Breast epithelium (tissue), 4 donors: ENCODE measurements at regions not wholly inside any gene's neighbourhood (a gene's known extent, or its start where the extent isn't known, plus 50 kb on each side); places are given as distances from the start of the nearest gene placed in this dataset.
"Not testable (repeated sequence)": the region's sequence is repeated elsewhere in the genome, so short reads cannot be mapped to it uniquely, and the experiment has no call there.

Experiments used
- DNase-seq, 2 donors: peaks; one replicate each; pipeline ENCODE4 v3.0.0-alpha.2; 2019; ENCODE audit warnings: low spot score in 2 of 2
- H3K27ac ChIP-seq, 2 donors: fragments of 200-600 bp; sonication (generic) in 1 of 2; one replicate each; pipeline ENCODE4 v1.5.1; 2016 to 2019; ENCODE audit warnings: mild to moderate bottlenecking in 1 of 2
- H3K27me3 ChIP-seq, 2 donors: fragments of 200-600 bp; sonication (generic) in 1 of 2; one replicate each; pipeline versions ENCODE4 v1.5.1 to v1.6.0; 2017 to 2019; ENCODE audit warnings: control low read depth in 1 of 2, mild to moderate bottlenecking in 1 of 2
- H3K36me3 ChIP-seq: fragments of 200-600 bp; one replicate; pipeline ENCODE4 v1.5.1; 2019
- H3K4me1 ChIP-seq, 2 donors: fragments of 200-600 bp; sonication (generic); one replicate each; pipeline ENCODE4 v1.5.1; 2016 to 2019; ENCODE audit warnings: control low read depth in 1 of 2
- H3K4me3 ChIP-seq, 3 donors: fragments of 200-600 bp; sonication (generic); 1 replicate in 2 of 3; 2 replicates in 1 of 3; pipeline ENCODE4 v1.5.1; 2016 to 2019; ENCODE audit warnings: mild to moderate bottlenecking in 3 of 3, moderate library complexity in 2 of 3
- H3K9me3 ChIP-seq, 2 donors: fragments of 200-600 bp; sonication (generic) in 1 of 2; one replicate each; pipeline ENCODE4 v1.5.1; 2016 to 2019; ENCODE audit warnings: control low read depth in 1 of 2
- POLR2A ChIP-seq: fragments of 450-650 bp; IDR thresholded peaks from one replicate; pipeline ENCODE4 v1.6.1; 2016; ENCODE audit warnings: antibody characterized with exemption, mild to moderate bottlenecking, moderate library complexity
- POLR2AphosphoS5 ChIP-seq, 3 donors: sonication (generic); formaldehyde crosslinking; IDR thresholded peaks; one replicate each; pipeline ENCODE4 v1.6.1; 2017; ENCODE audit warnings: antibody characterized with exemption in 3 of 3
- intact Hi-C: fragments of 100-400 bp; cut with DNase I; formaldehyde crosslinking; loops from one replicate; pipeline ENCODE4 v1.15.1; 2023; ENCODE audit warnings: low total_unique reads
- TF ChIP-seq, protein P1 (sequence below), 3 donors: fragments of 450-650 bp; IDR thresholded peaks; one replicate each; pipeline ENCODE4 v1.5.1; 2016 to 2017; ENCODE audit warnings: antibody characterized with exemption in 3 of 3, mild to moderate bottlenecking in 3 of 3, moderate library complexity in 3 of 3

DNA sequence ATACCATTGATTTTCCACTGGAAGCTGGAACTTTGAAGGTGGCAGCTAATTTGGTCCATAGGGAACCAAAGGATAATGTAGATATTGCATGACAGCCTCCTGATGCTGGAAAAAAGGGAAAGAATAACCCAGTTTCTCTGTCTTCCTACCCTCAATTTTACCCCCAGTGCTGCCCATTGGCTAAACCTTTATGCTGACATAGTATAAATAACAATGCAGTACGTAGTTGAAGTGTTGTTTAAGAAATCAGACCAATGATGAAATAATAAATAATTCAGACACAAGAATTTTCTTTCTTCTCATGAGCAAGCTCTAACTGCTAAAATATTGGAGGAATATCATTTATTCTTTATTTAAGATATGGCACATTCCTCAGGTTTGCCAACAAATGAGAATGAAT lies 843.4 kb downstream of the EPHA3 start:
- intact Hi-C loops = no loop called here
- DNase-seq = no peak
- Histone ChIP-seq H3K4me3 (no peak overlapping the region), H3K27me3 (no peaks in the 10 kb centered on the region), H3K9me3 (no peaks in the 10 kb centered on the region), H3K27ac (no peak overlapping the region), H3K4me1 (no peaks in the 10 kb centered on the region), H3K36me3 (no peaks in the 10 kb centered on the region)
- no peak for TF ChIP-seq POLR2A

DNA sequence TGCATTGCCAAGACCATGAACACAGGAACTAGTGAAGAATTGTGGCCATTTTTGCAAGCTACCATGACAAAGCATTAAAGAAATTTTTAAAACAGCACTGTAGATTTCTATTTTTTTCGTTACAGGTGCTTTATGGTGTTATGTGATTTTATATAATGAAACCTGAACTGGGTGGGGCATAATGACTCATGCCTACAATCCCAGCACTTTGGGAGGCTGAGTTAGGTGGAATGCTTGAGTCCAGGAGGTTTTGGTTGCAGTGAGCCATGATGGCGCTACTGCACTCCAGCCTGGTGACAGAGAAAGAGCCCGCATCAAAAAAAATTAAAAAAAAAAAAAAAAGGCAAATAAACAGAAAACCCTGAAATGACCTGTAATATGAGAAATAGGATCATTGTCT lies 846.7 kb downstream of the EPHA3 start:
- H3K27ac ChIP-seq = no peak overlapping the region
- no peaks in the 10 kb centered on the region for H3K36me3 ChIP-seq
- intact Hi-C loops = no loop called here
- no peak for DNase-seq
- no peak overlapping the region for H3K4me3 ChIP-seq
- H3K27me3 ChIP-seq = no peaks in the 10 kb centered on the region
- no peaks in the 10 kb centered on the region for H3K4me1 ChIP-seq
- no peaks in the 10 kb centered on the region for H3K9me3 ChIP-seq
- TF ChIP-seq, protein P1, sequence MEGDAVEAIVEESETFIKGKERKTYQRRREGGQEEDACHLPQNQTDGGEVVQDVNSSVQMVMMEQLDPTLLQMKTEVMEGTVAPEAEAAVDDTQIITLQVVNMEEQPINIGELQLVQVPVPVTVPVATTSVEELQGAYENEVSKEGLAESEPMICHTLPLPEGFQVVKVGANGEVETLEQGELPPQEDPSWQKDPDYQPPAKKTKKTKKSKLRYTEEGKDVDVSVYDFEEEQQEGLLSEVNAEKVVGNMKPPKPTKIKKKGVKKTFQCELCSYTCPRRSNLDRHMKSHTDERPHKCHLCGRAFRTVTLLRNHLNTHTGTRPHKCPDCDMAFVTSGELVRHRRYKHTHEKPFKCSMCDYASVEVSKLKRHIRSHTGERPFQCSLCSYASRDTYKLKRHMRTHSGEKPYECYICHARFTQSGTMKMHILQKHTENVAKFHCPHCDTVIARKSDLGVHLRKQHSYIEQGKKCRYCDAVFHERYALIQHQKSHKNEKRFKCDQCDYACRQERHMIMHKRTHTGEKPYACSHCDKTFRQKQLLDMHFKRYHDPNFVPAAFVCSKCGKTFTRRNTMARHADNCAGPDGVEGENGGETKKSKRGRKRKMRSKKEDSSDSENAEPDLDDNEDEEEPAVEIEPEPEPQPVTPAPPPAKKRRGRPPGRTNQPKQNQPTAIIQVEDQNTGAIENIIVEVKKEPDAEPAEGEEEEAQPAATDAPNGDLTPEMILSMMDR (IDR thresholded peaks at IDR 0.05) = no peak
- TF ChIP-seq POLR2AphosphoS5 (IDR thresholded peaks at IDR 0.05) (no peak), POLR2A (no peak)

DNA sequence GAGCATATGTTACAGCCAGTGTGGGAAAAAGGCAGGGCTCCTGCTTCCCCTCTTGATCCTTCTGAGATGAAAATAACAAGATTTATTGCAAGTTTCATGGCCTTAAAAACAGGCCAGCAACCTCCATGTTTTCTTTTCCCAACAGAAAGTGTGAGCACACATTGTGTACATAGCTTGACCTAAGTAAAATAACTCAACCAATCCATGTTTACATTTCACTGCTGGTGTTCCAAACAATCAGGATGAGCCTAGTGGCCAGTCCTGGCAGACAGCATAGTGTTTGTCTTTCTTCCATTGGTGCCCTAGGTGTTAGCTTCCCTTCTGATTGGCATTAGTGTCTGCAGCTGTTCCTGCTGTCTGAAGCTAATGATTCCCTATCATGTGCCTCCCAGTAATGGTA lies 847.7 kb downstream of the EPHA3 start:
- no peak overlapping the region for H3K4me3 ChIP-seq
- H3K4me1 ChIP-seq = no peaks in the 10 kb centered on the region
- H3K36me3 ChIP-seq = no peaks in the 10 kb centered on the region
- no peaks in the 10 kb centered on the region for H3K9me3 ChIP-seq
- no peak overlapping the region for H3K27ac ChIP-seq
- H3K27me3 ChIP-seq = no peaks in the 10 kb centered on the region
- TF ChIP-seq, protein P1 (IDR thresholded peaks at IDR 0.05) = no peak
- no peak for TF ChIP-seq POLR2A
- no peak for TF ChIP-seq POLR2AphosphoS5 (IDR thresholded peaks at IDR 0.05)
- intact Hi-C loops = no loop called here
- DNase-seq = no peak

DNA sequence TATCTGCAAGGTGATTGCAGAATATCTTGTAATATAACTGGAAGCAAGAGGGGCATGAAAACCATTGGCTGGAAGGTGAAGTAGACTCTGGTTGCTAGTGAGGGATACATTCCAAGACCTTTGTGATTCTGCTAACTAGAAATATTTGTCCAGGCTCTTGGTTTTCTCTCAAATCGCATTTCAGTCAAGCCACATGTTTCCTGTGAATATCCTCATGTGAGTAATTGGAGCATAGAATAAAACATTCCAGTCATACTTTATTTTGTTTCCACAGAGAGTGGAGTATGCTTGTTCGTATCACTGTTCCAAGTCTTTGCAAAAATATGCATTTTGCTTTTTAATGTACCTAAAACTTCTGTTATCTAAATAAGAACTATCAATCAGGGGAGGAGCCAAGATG lies 850.0 kb downstream of the EPHA3 start:
- intact Hi-C loops = no loop called here
- H3K9me3 ChIP-seq = no peaks in the 10 kb centered on the region
- no peak overlapping the region for H3K27ac ChIP-seq
- no peak overlapping the region for H3K4me3 ChIP-seq
- H3K4me1 ChIP-seq = no peaks in the 10 kb centered on the region
- no peak for DNase-seq
- TF ChIP-seq POLR2A = no peak
- TF ChIP-seq, protein P1 (IDR thresholded peaks at IDR 0.05) = no peak
- no peak for TF ChIP-seq POLR2AphosphoS5 (IDR thresholded peaks at IDR 0.05)
- H3K36me3 ChIP-seq = no peaks in the 10 kb centered on the region
- no peaks in the 10 kb centered on the region for H3K27me3 ChIP-seq

DNA sequence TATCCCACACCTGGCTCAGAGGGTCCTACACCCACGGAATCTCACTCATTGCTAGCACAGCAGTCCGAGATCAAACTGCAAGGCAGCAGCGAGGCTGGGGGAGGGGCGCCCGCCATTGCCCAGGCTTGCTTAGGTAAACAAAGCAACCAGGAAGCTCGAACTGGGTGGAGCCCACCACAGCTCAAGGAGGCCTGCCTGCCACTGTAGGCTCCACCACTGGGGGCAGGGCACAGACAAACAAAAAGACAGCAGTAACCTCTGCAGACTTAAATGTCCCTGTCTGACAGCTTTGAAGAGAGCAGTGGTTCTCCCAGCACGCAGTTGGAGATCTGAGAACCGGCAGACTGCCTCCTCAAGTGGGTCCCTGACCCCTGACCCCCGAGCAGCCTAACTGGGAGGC lies 850.7 kb downstream of the EPHA3 start:
- intact Hi-C loops, DNase-seq, H3K27me3 ChIP-seq, H3K27ac ChIP-seq, H3K4me1 ChIP-seq, H3K36me3 ChIP-seq, H3K4me3 ChIP-seq, H3K9me3 ChIP-seq: not testable (repeated sequence)

DNA sequence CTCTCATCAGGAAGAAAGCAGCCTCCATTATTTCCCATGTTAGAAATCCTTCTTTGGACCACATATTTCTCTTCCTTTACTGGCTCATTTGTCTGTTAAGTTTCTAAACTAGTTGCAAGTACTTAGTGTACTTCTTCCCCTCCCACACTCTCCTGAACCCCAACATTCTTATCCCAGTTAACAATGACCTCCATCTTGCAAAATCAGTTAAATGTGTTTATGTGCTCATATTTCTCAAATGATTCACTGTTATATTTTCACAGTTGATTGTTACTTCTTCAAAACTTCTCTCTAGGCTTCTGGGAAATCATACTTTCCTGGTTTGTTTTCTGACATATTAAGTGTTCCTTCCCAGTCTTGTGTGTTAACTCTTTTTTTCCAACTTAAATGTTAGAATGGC lies 856.9 kb downstream of the EPHA3 start:
- no peaks in the 10 kb centered on the region for H3K4me1 ChIP-seq
- intact Hi-C loops = no loop called here
- H3K9me3 ChIP-seq = peaks cover 0 to 6% of the 10 kb centered on the region in 2 donors
- H3K4me3 ChIP-seq = no peak overlapping the region
- DNase-seq = no peak
- no peak overlapping the region for H3K27ac ChIP-seq
- H3K27me3 ChIP-seq = no peaks in the 10 kb centered on the region
- TF ChIP-seq, protein P1 (IDR thresholded peaks at IDR 0.05) = no peak
- TF ChIP-seq POLR2A = no peak
- no peak for TF ChIP-seq POLR2AphosphoS5 (IDR thresholded peaks at IDR 0.05)
- H3K36me3 ChIP-seq = no peaks in the 10 kb centered on the region
